H1 (cell line): ENCODE measurements at regions not wholly inside any gene's neighbourhood (a gene's known extent, or its start where the extent isn't known, plus 50 kb on each side); places are given as distances from the start of the nearest gene placed in this dataset.

Source experiments
- CTCF ChIP-seq, 3 experiments: IDR thresholded peaks; 1 replicate in 2 of 3; 2 replicates in 1 of 3; pipeline versions ENCODE4 v1.5.1 to v1.6.1; 2011; ENCODE audit warnings: low read length in 3 of 3, mild to moderate bottlenecking in 3 of 3, inconsistent platforms in 2 of 3, low read depth in 1 of 3, moderate library complexity in 1 of 3; ENCODE audit not compliant: insufficient read depth in 1 of 3; ENCODE audit errors: control extremely low read depth in 1 of 3
- POLR2A ChIP-seq, 2 experiments: IDR thresholded peaks; 1 replicate in 1 of 2; 2 replicates in 1 of 2; pipeline ENCODE4 v1.6.1; 2011; ENCODE audit warnings: low read depth in 2 of 2, low read length in 2 of 2, mild to moderate bottlenecking in 2 of 2; ENCODE audit errors: control extremely low read depth in 1 of 2
- TAF1 ChIP-seq: IDR thresholded peaks from 2 replicates; pipeline ENCODE4 v1.6.1; 2011; ENCODE audit warnings: mild to moderate bottlenecking, low read depth, low read length

DNA sequence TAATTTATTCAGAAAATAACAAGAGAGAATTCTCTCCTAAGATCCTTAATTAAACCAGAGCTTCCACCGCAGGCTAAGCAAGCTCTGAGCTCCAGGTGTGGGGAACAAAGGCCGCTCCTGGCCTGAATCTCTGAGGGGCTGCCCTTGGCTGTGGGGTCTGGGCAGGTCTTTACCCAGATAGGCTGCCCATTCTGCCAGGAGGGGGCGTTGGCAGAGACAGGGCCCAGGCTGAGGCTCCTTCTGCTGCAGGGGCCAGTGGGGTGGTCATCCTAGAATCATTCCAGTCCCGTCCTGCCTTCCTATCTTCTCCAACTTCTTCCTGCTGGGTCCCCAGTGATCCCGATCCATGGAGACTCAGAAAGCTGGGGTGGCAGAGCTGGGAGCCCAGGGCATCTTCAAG, 82.9 kb upstream of the POU3F1 start:
- no peak for TF ChIP-seq TAF1
- TF ChIP-seq CTCF (IDR thresholded peaks at IDR 0.05; ENCODE audit: control extremely low read depth in 1 of 3, insufficient read depth in 1 of 3, low read depth in 1 of 3, low read length in 3 of 3) = peak; percentile 50 to 61 (median 54)
- TF ChIP-seq POLR2A (IDR thresholded peaks at IDR 0.05; ENCODE audit: control extremely low read depth in 1 of 2, low read depth in 2 of 2, low read length in 2 of 2) = no peak
